ENCODE measurements at regions not wholly inside any gene's neighbourhood (a gene's known extent, or its start where the extent isn't known, plus 50 kb on each side); places are given as distances from the start of the nearest gene placed in this dataset.
A peak's percentile ranks its signal among the peaks of the same experiment; 100 is the strongest.

DNA sequence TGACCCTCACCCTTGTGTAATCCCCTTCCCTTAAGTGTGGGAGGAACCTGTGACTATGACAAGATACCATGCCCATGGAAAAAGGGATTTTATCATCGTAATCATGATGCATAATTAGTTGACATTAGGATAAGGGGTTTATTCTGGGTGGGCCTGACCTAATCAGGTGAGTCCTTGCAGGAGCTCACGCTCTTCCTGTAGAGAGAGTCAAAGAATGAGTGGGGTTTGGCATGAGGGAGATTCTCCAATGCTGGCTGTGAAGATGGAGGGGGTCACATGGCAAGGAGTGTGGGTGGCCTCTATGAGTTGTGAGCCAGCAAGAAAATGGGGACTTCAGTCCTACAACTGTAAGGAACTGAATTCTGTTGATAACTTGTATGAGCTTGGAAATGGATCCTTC is 342.0 kb upstream of the TSHZ2 start:
- H2AFZ ChIP-seq (ENCODE audit: low read length): no peak overlapping the region
- no peak overlapping the region for H3K4me3 ChIP-seq (replicated peaks in 1 of 4; ENCODE audit: control extremely low read depth in 1 of 4, insufficient read depth in 1 of 4, low read depth in 3 of 4, low read length in 4 of 4)
- no peaks in the 10 kb centered on the region for H3K9me3 ChIP-seq (ENCODE audit: control insufficient read depth, insufficient read depth, low read depth, low read length)
- H3K79me2 ChIP-seq (ENCODE audit: control insufficient read depth, insufficient read depth, low read length): no peaks in the 10 kb centered on the region
- DNase-seq (ENCODE audit: low read depth in 2 of 2): no peak
- H3K9ac ChIP-seq (ENCODE audit: insufficient read depth, low read length): no peak overlapping the region
- no peak overlapping the region for H3K4me2 ChIP-seq (ENCODE audit: extremely low read depth, insufficient read depth, low read length)
- no peak overlapping the region for H3K27ac ChIP-seq (ENCODE audit: insufficient read depth, low read length)
- H3K36me3 ChIP-seq (ENCODE audit: control insufficient read depth, insufficient read depth, low read length): no peaks in the 10 kb centered on the region
- H3K4me1 ChIP-seq (ENCODE audit: control insufficient read depth, extremely low read depth, insufficient read depth, low read length): no peaks in the 10 kb centered on the region
- no peaks in the 10 kb centered on the region for H3K27me3 ChIP-seq (ENCODE audit: control insufficient read depth, insufficient read depth, low read length)
- no peaks in the 10 kb centered on the region for H4K20me1 ChIP-seq (ENCODE audit: control insufficient read depth, extremely low read depth, insufficient read depth, low read length)
- TF ChIP-seq CTCF (conservative IDR thresholded peaks at IDR 0.05 in 1 of 2, IDR thresholded peaks at IDR 0.05 in 1 of 2; ENCODE audit: low read depth in 1 of 2, low read length in 2 of 2): no peak
- TF ChIP-seq EZH2 (IDR thresholded peaks at IDR 0.05; ENCODE audit: low read length, missing control alignments): no peak

DNA sequence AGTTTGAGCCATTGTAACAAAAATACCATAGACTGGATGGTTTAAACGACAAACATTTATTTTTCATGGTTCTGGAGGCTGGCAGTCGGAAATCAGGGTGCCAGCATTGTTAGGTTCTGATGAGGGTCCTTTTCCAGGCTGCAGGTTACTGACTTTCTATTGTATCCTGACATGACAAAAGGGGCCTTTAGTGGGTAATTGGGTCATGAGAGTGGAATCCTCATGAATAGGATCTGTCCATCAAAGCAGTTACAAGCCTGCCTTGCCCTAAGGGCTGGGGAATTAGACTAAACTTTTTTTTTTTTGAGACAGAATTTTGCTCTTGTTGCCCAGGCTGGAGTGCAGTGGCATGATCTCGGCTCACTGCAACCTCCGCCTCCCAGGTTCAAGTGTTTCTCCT is 347.9 kb upstream of the TSHZ2 start:
- no peak overlapping the region for H3K4me2 ChIP-seq (ENCODE audit: extremely low read depth, insufficient read depth, low read length)
- no peak overlapping the region for H2AFZ ChIP-seq (ENCODE audit: low read length)
- H3K27ac ChIP-seq (ENCODE audit: insufficient read depth, low read length): no peak overlapping the region
- TF ChIP-seq EZH2 (IDR thresholded peaks at IDR 0.05; ENCODE audit: low read length, missing control alignments) (no peak), CTCF (conservative IDR thresholded peaks at IDR 0.05 in 1 of 2, IDR thresholded peaks at IDR 0.05 in 1 of 2; ENCODE audit: low read depth in 1 of 2, low read length in 2 of 2) (no peak)
- no peak overlapping the region for H3K9ac ChIP-seq (ENCODE audit: insufficient read depth, low read length)
- no peak for DNase-seq (ENCODE audit: low read depth in 2 of 2)
- no peaks in the 10 kb centered on the region for H4K20me1 ChIP-seq (ENCODE audit: control insufficient read depth, extremely low read depth, insufficient read depth, low read length)
- H3K4me1 ChIP-seq (ENCODE audit: control insufficient read depth, extremely low read depth, insufficient read depth, low read length): no peaks in the 10 kb centered on the region
- H3K79me2 ChIP-seq (ENCODE audit: control insufficient read depth, insufficient read depth, low read length): no peaks in the 10 kb centered on the region
- no peaks in the 10 kb centered on the region for H3K27me3 ChIP-seq (ENCODE audit: control insufficient read depth, insufficient read depth, low read length)
- no peaks in the 10 kb centered on the region for H3K36me3 ChIP-seq (ENCODE audit: control insufficient read depth, insufficient read depth, low read length)
- H3K4me3 ChIP-seq (replicated peaks in 1 of 4; ENCODE audit: control extremely low read depth in 1 of 4, insufficient read depth in 1 of 4, low read depth in 3 of 4, low read length in 4 of 4): no peak overlapping the region
- H3K9me3 ChIP-seq (ENCODE audit: control insufficient read depth, insufficient read depth, low read depth, low read length): no peaks in the 10 kb centered on the region

DNA sequence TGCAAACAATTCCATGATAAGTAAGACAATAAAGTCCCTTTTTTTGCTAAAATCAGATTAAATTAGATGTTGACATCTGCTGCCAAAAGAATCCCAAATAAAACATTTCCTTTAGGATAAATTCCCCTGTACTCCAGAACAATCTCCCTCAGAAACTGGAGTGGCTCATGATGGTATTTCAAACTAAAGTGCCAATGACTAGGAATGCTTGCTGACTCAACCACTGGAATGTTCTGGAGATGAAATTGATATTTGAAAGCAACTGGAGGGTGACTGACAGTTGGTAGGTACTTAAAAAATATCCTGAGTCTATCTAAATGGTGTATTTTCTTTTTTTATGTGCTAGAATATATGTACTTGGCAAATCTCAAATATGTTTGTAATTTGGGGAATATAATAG is 350.1 kb upstream of the TSHZ2 start:
- TF ChIP-seq CTCF (conservative IDR thresholded peaks at IDR 0.05 in 1 of 2, IDR thresholded peaks at IDR 0.05 in 1 of 2; ENCODE audit: low read depth in 1 of 2, low read length in 2 of 2): no peak
- TF ChIP-seq EZH2 (IDR thresholded peaks at IDR 0.05; ENCODE audit: low read length, missing control alignments): no peak
- Histone ChIP-seq H3K4me1 (ENCODE audit: control insufficient read depth, extremely low read depth, insufficient read depth, low read length) (no peaks in the 10 kb centered on the region), H3K27ac (ENCODE audit: insufficient read depth, low read length) (no peak overlapping the region), H3K9me3 (ENCODE audit: control insufficient read depth, insufficient read depth, low read depth, low read length) (no peaks in the 10 kb centered on the region), H3K27me3 (ENCODE audit: control insufficient read depth, insufficient read depth, low read length) (no peaks in the 10 kb centered on the region), H3K9ac (ENCODE audit: insufficient read depth, low read length) (no peak overlapping the region), H3K79me2 (ENCODE audit: control insufficient read depth, insufficient read depth, low read length) (no peaks in the 10 kb centered on the region), H3K4me3 (replicated peaks in 1 of 4; ENCODE audit: control extremely low read depth in 1 of 4, insufficient read depth in 1 of 4, low read depth in 3 of 4, low read length in 4 of 4) (no peak overlapping the region), H4K20me1 (ENCODE audit: control insufficient read depth, extremely low read depth, insufficient read depth, low read length) (no peaks in the 10 kb centered on the region), H3K36me3 (ENCODE audit: control insufficient read depth, insufficient read depth, low read length) (no peaks in the 10 kb centered on the region), H2AFZ (ENCODE audit: low read length) (no peak overlapping the region), H3K4me2 (ENCODE audit: extremely low read depth, insufficient read depth, low read length) (no peak overlapping the region)
- DNase-seq (ENCODE audit: low read depth in 2 of 2): peak in 1 of 2 donors; percentile 15
